IMR-90 (cell line): ENCODE measurements at regions not wholly inside any gene's neighbourhood (a gene's known extent, or its start where the extent isn't known, plus 50 kb on each side); places are given as distances from the start of the nearest gene placed in this dataset.

ENCODE experiments used
- ATAC-seq: fragments of 200-7000 bp; cut with Tn5 transposase; 2 replicates; pipeline ENCODE4 v1.9.1; 2020; ENCODE audit warnings: low read depth, mild to moderate bottlenecking, moderate library complexity
- BruUV-seq: library from RNA; stranded (reverse); fragments of 400-500 nt; replicated peaks from 2 replicates; lab custom pipeline; 2021; lab: Mats Ljungman, UMichigan
- CTCF ChIA-PET: fragments of 300-600 bp; formaldehyde crosslinking; extraction: SDS; loops from one replicate; lab custom pipeline; 2021; ENCODE audit warnings: antibody characterized with exemption; lab: Yijun Ruan, JAX
- POLR2A ChIA-PET: fragments of 300-600 bp; sonication (Branson Sonifier 250); formaldehyde crosslinking; loops from one replicate; lab custom pipeline; 2022; ENCODE audit warnings: antibody characterized with exemption; ENCODE audit not compliant: unreplicated experiment; lab: Charles Lee
- DNase-seq: peaks from one replicate; pipeline ENCODE4 v3.0.0; 2013
- H2AFZ ChIP-seq: replicated peaks from 2 replicates; pipeline ENCODE3; 2013; ENCODE audit warnings: low read length, mild to moderate bottlenecking; ENCODE audit not compliant: poor library complexity
- H2AK5ac ChIP-seq: 2 replicates; pipeline ENCODE4 v1.6.1; 2013; ENCODE audit warnings: low read depth, low read length, inconsistent platforms
- H2AK9ac ChIP-seq: replicated peaks from 2 replicates; pipeline ENCODE3; 2013; ENCODE audit warnings: mild to moderate bottlenecking, low read depth, low read length, moderate library complexity; ENCODE audit not compliant: poor library complexity
- H2BK120ac ChIP-seq: 2 replicates; pipeline ENCODE4 v1.6.1; 2013; ENCODE audit warnings: low read depth, low read length, inconsistent platforms
- H2BK15ac ChIP-seq: 3 replicates; pipeline ENCODE4 v1.6.1; 2013; ENCODE audit warnings: low read depth, low read length, inconsistent platforms
- H2BK20ac ChIP-seq: 2 replicates; pipeline ENCODE4 v1.6.1; 2013; ENCODE audit warnings: low read depth, mild to moderate bottlenecking, inconsistent platforms, low read length, moderate library complexity
- H2BK5ac ChIP-seq: 2 replicates; pipeline ENCODE4 v1.6.1; 2013; ENCODE audit warnings: mild to moderate bottlenecking, low read depth, low read length, inconsistent platforms; ENCODE audit not compliant: poor library complexity, severe bottlenecking
- H3K14ac ChIP-seq: replicated peaks from 2 replicates; pipeline ENCODE4 v1.6.1; 2013; ENCODE audit warnings: low read depth, low read length, inconsistent platforms
- H3K18ac ChIP-seq: 2 replicates; pipeline ENCODE4 v1.6.1; 2013; ENCODE audit warnings: low read depth, low read length, control low read depth
- H3K23ac ChIP-seq: 2 replicates; pipeline ENCODE4 v1.6.1; 2013; ENCODE audit warnings: low read depth, low read length, inconsistent platforms
- H3K27ac ChIP-seq: 2 replicates; pipeline ENCODE4 v1.5.1; 2013; ENCODE audit warnings: mild to moderate bottlenecking, control low read depth, low read length; ENCODE audit not compliant: insufficient read depth
- H3K27me3 ChIP-seq: 2 replicates; pipeline ENCODE4 v1.6.1; 2013; ENCODE audit warnings: low read length; ENCODE audit not compliant: control insufficient read depth, insufficient read depth
- H3K36me3 ChIP-seq: 2 replicates; pipeline ENCODE4 v1.6.1; 2013; ENCODE audit warnings: low read length, mixed read lengths; ENCODE audit not compliant: control insufficient read depth, insufficient read depth
- H3K4ac ChIP-seq: 2 replicates; pipeline ENCODE4 v1.6.1; 2013; ENCODE audit warnings: low read depth, low read length, inconsistent platforms
- H3K4me1 ChIP-seq: 2 replicates; pipeline ENCODE4 v1.6.1; 2013; ENCODE audit warnings: low read length, mixed read lengths; ENCODE audit not compliant: control insufficient read depth, insufficient read depth
- H3K4me2 ChIP-seq: 2 replicates; pipeline ENCODE4 v1.6.1; 2013; ENCODE audit warnings: low read depth, mild to moderate bottlenecking, control low read depth, low read length, moderate library complexity
- H3K4me3 ChIP-seq: 2 replicates; pipeline ENCODE4 v1.5.1; 2013; ENCODE audit warnings: low read depth, mild to moderate bottlenecking, control low read depth, low read length, moderate library complexity; ENCODE audit not compliant: insufficient read depth
- H3K56ac ChIP-seq: 2 replicates; pipeline ENCODE4 v1.6.1; 2013; ENCODE audit warnings: low read length, inconsistent platforms; ENCODE audit not compliant: insufficient read depth; ENCODE audit errors: extremely low read depth
- H3K79me1 ChIP-seq, 2 experiments: 2 replicates each; pipeline ENCODE4 v1.6.1; 2013; ENCODE audit warnings: low read length in 2 of 2, inconsistent platforms in 1 of 2, low read depth in 1 of 2
- H3K9ac ChIP-seq: 2 replicates; pipeline ENCODE4 v1.6.1; 2013; ENCODE audit warnings: low read depth, low read length, control low read depth
- H3K9me1 ChIP-seq: 2 replicates; pipeline ENCODE4 v1.6.1; 2013; ENCODE audit warnings: low read length, inconsistent platforms; ENCODE audit not compliant: insufficient read depth
- H3K9me3 ChIP-seq: 2 replicates; pipeline ENCODE4 v1.6.1; 2013; ENCODE audit warnings: low read length; ENCODE audit not compliant: control insufficient read depth, insufficient read depth
- H4K20me1 ChIP-seq: 2 replicates; pipeline ENCODE4 v1.6.1; 2013; ENCODE audit warnings: low read length, inconsistent platforms; ENCODE audit not compliant: insufficient read depth
- H4K5ac ChIP-seq: 2 replicates; pipeline ENCODE4 v1.6.1; 2013; ENCODE audit warnings: mild to moderate bottlenecking, low read depth, low read length, control low read depth
- H4K8ac ChIP-seq, 2 experiments: 2 replicates each; pipeline ENCODE4 v1.6.1; 2013; ENCODE audit warnings: low read depth in 2 of 2, low read length in 2 of 2, control low read depth in 1 of 2, inconsistent platforms in 1 of 2
- H4K91ac ChIP-seq: 2 replicates; pipeline ENCODE4 v1.6.1; 2013; ENCODE audit warnings: low read depth, low read length, inconsistent platforms; ENCODE audit not compliant: insufficient read depth
- MAFK ChIP-seq: IDR thresholded peaks from 2 replicates; pipeline ENCODE4 v1.6.1; 2012; ENCODE audit warnings: low read depth, low read length, improper control_type of control experiment
- MAZ ChIP-seq: IDR thresholded peaks from 2 replicates; pipeline ENCODE4 v1.6.1; 2012; ENCODE audit warnings: low read depth, mild to moderate bottlenecking, low read length, improper control_type of control experiment, moderate library complexity, borderline replicate concordance
- POLR2A ChIP-seq: IDR thresholded peaks from 2 replicates; pipeline ENCODE4 v1.6.1; 2012; ENCODE audit warnings: mild to moderate bottlenecking, low read depth, low read length
- RAD21 ChIP-seq: IDR thresholded peaks from 2 replicates; pipeline ENCODE4 v1.6.1; 2012; ENCODE audit warnings: low read length, improper control_type of control experiment
- WGBS, 2 experiments: methylation state at CpG; one replicate each; pipeline versions ENCODE4 v1.1.5 to v1.1.7; 2013; ENCODE audit warnings: missing lambda C conversion rate in 2 of 2; ENCODE audit not compliant: insufficient read length in 1 of 2; ENCODE audit errors: extremely low coverage in 2 of 2; 5-methylcytosine and 5-hydroxymethylcytosine counted together
- dilution Hi-C: fragments of 300-500 bp; cut with HindIII; formaldehyde crosslinking; loops from one replicate; pipeline ENCODE4 v1.14.3; 2018; ENCODE audit warnings: low sequenced_read_pairs; ENCODE audit not compliant: unreplicated experiment
- in situ Hi-C: fragments of 300-500 bp; cut with MboI; formaldehyde crosslinking; loops from 3 replicates; pipeline ENCODE4 v1.14.3; 2019; ENCODE audit warnings: low sequenced_read_pairs, inconsistent platforms, mixed read lengths
- intact Hi-C: fragments of 100-400 bp; cut with micrococcal nuclease; formaldehyde crosslinking; loops from 2 replicates; pipeline ENCODE4 v1.10.0; 2022

DNA sequence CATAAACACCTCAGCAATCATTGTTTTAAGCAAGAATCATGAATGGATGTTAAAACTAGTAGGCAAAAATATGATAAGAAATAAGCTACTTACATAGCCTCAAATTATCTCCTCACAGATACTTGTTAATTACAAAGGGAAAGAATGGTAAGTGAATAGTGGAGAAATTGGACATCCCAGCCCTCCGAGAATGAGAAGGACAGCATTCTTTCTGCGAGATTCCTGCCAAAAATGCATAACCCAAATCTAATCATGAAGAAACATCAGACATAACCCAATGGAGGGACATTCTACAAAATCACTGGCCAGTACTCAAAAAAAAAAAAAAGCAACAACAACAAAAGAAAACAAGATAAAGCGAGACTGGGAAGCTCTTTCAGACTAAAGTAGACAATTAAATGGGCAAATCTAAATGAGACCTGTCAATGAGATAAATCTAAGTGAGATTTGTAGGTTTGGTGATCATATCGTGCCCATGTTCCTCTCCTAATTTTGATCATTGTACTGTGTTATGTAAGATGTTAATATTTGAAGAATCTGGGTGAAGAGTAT is 57.9 kb upstream of the GLI2 start:
- Histone ChIP-seq H2BK5ac (no peak overlapping the region), H4K91ac (no peak overlapping the region), H2AK5ac (no peak overlapping the region), H3K14ac (no peak overlapping the region), H2BK15ac (no peak overlapping the region), H3K18ac (no peak overlapping the region), H4K20me1 (no peaks in the 10 kb centered on the region), H3K4me1 (peaks cover 2% of the 10 kb centered on the region; the same call in 1 of the 2 replicates), H4K5ac (no peak overlapping the region), H2BK120ac (no peak overlapping the region), H3K27me3 (peaks cover 17% of the 10 kb centered on the region), H4K8ac (no peak overlapping the region), H3K27ac (no peak overlapping the region), H2AFZ (no peak overlapping the region), H3K4me2 (no peak overlapping the region), H3K4me3 (no peak overlapping the region), H3K79me1 (no peaks in the 10 kb centered on the region), H3K36me3 (no peaks in the 10 kb centered on the region), H3K56ac (no peak overlapping the region), H3K9me1 (no peaks in the 10 kb centered on the region), H3K23ac (no peak overlapping the region), H3K9me3 (no peaks in the 10 kb centered on the region; the same call in 1 of the 2 replicates), H2AK9ac (no peak overlapping the region), H3K4ac (no peak overlapping the region), H2BK20ac (no peak overlapping the region), H3K9ac (no peak overlapping the region)
- intact Hi-C loops = loop anchor here (5.0 to 10.0 kb wide), 5 partner anchors 120 to 973 kb away; partner anchors contain the start of genes PTPN4 and RALB
- WGBS, 2 experiments = no CpG with 5 or more reads among the region's 4 CpGs
- DNase-seq (no peak), ATAC-seq (no peak)
- BruUV-seq = no TSS peak
- dilution Hi-C loops = no loop called here
- CTCF ChIA-PET = interaction anchor here (0.6 to 1.5 kb wide), 4 partner anchors 125 to 854 kb away, joined by 3 to 7 read pairs (median 4); no protein-coding TSS in a partner anchor
- POLR2A ChIA-PET = no interaction called here
- in situ Hi-C loops = loop anchor here (5.0 to 25.0 kb wide), 3 partner anchors 335 to 940 kb away; no protein-coding TSS in a partner anchor
- TF ChIP-seq MAFK (no peak), RAD21 (no peak), POLR2A (no peak), MAZ (no peak)
